Panc1 (cell line): ENCODE measurements at regions not wholly inside any gene's neighbourhood (a gene's known extent, or its start where the extent isn't known, plus 50 kb on each side); places are given as distances from the start of the nearest gene placed in this dataset.

Experiments used
- CTCF ChIP-seq: fragments of 450-650 bp; IDR thresholded peaks from 2 replicates; pipeline ENCODE4 v1.5.1; 2017; ENCODE audit warnings: mild to moderate bottlenecking
- POLR2AphosphoS5 ChIP-seq: IDR thresholded peaks from 2 replicates; pipeline ENCODE4 v1.6.1; 2012; ENCODE audit warnings: mild to moderate bottlenecking, low read depth, low read length, moderate library complexity
- REST ChIP-seq, 2 experiments: IDR thresholded peaks; 2 replicates each; pipeline ENCODE4 v1.6.1; 2011 to 2012; ENCODE audit warnings: low read depth in 2 of 2, control low read depth in 1 of 2, low read length in 1 of 2, mild to moderate bottlenecking in 1 of 2, moderate library complexity in 1 of 2; ENCODE audit not compliant: insufficient read depth in 1 of 2
- SIN3A ChIP-seq: IDR thresholded peaks from 2 replicates; pipeline ENCODE4 v1.6.1; 2012; ENCODE audit warnings: low read depth, mild to moderate bottlenecking, low read length, moderate library complexity, borderline replicate concordance; ENCODE audit not compliant: insufficient read depth
- TCF7L2 ChIP-seq: IDR thresholded peaks from 2 replicates; pipeline ENCODE4 v1.6.1; 2011; ENCODE audit warnings: mild to moderate bottlenecking, low read depth, low read length, inconsistent platforms

GRCh38 chr6:134535831-134536230 lies 217.9 kb upstream of the SGK1 start:
- no peak for TF ChIP-seq POLR2AphosphoS5
- TF ChIP-seq CTCF = no peak
- no peak for TF ChIP-seq REST (IDR thresholded peaks at IDR 0.05; ENCODE audit: insufficient read depth in 1 of 2, low read depth in 2 of 2, low read length in 1 of 2)
- TF ChIP-seq TCF7L2 = no peak
- TF ChIP-seq SIN3A = no peak
